COR-L47 (cell line): ENCODE measurements at regions not wholly inside any gene's neighbourhood (a gene's known extent, or its start where the extent isn't known, plus 50 kb on each side); places are given as distances from the start of the nearest gene placed in this dataset.

Source experiments
- DNase-seq: peaks from one replicate; lab custom pipeline; 2025; lab: John Stamatoyannopoulos, UW

DNA sequence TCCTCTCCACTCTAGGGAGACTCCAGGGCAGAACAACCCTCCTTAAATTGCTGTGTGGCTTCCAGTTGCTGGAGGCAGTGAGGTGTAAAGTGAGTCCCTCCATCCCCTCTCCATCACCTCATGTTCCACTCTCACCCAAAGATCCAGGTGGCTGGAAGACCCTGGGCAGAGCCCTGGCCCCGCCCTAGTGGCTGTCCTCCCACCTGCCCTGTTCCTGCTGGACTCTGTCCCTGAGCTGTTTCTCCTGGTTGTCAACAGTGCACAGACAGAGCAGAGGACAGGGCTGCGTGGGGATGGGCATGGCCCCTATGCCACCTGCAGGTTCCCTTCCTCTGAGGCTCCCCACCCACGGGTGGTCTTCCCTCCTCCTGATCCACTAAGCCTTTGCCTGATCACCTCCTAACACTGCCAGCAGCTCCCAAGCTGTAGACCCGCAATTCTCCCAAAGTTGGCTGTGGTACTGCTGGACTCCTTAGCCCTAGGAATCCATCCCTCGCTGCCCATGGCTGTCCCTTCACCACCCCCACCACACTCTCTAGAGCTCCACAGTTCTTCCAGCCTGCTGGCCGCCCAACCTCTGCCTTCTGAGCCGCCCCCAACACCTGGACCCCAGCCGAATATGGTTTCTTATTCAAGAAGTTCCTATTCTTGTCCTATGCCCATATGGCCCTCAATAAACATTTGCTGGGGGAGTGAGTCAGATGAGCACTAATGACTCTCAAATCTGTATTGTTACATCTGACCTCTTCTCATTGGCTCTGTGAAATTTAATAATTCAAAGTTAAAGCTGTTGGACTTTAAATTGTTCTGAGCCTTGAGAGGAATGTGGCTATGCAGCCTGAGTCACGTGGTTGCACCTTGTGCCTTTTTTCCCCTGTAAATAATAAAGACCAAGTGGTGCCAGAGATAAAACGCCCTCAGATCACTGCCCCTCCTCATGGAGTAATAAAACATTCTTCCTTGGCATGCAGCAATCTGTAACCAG is 260.0 kb upstream of the HS6ST1 start:
- DNase-seq: no peak

DNA sequence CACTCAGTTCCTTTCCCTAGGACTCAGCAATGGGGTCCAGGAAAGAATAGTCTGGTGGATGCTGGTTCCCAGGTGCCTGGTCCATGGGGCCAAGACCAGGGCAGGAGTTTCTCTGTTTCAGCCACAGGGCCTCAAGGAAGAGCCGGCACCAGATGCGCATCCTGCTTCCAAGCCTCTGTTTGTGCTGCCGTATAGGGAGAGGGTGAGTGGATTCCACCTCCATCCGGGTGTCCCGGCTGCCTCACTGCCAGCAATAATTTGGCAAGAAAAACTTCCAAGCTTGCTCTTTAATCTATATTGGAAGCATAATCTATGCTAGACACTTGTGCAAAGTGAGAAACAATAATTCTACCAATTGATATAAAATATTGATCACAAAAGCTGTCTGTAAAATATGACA is 261.2 kb upstream of the HS6ST1 start:
- DNase-seq: no peak

DNA sequence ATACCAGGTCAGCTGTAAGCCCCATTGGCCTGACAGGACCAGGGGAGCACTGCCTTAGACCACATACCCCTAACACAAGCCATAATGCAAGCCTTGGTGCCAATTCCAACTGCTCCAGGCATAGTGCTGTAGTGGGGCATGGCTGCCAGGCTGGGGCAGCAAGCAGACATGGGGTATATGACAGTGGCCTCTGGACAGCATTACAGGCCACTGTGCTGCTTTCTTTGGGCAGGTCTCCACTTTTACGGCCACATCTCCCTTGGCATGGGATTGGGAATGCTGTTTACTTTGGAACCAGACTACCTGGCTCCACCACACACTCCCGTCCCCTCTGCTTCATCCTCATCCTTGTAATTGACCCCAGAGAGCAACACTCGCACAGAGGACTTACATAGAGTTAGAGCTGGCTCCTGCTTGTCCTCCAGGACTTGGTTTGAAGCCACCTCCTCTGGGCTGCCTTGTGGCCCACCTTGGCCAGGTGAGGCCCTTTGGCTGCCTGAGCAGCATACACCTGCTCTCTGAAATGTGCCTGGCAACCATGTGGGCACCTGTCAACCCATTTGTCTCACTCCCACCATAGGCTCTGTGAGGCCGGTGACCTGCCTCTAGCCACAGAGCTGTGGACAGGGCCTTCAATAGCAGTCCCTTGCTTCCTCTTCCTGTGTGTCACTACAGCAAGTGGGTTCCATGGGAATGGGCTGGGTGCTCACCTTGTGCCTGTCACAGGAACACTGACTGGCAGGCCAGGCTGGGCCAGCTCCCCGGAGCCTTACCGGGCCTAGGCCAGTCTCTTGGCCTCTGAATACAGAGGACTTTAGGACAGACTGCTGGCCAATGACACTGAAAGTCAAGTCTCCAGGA is 262.6 kb upstream of the HS6ST1 start:
- no peak for DNase-seq

DNA sequence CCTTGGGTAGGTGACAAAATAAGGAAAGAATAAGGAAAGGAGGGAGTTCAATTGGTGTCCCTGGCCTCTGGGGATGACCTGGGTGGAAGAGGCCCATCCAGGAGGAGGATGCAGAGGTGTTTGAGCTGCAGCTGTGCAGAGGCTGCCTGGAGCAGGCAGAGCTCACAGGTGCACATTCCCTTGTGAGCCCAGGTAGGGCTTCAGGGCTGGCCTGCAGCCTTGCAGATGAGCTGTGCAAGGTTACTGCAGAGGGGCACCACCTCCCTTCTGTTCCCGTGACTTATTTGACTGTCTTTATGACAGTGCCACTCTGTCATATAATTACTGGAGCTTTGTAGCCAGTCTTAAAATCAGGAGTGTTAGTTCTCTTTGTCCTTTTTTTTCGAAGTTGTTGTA is 263.2 kb upstream of the HS6ST1 start:
- no peak for DNase-seq

DNA sequence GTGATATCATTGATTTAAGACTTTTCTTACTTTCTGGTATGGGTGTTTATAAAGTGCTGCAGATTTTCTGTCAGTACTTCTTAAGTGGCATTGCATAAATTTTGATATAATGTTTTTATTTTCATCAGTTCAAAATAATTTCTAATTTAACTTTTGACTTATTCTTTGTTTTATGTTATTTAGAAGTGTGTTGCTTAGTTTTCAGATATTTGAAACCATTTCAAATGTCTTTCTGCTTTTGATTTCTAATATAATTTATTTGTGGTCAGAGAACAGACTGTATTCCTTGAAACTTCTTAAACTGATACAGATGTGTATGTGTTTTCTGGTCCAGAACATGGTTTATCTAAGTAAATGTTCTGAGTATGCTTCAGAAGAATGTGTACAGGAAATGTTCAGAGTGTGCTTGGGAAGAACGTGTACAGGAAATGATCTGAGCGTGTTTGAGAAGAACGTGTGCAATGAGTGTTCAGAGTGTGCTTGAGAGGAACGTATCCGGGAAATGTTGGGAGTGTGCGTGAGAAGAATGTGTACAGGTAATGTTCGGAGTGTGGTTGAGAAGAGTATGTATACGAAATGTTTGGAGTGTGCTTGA is 265.7 kb upstream of the HS6ST1 start:
- DNase-seq: no peak

DNA sequence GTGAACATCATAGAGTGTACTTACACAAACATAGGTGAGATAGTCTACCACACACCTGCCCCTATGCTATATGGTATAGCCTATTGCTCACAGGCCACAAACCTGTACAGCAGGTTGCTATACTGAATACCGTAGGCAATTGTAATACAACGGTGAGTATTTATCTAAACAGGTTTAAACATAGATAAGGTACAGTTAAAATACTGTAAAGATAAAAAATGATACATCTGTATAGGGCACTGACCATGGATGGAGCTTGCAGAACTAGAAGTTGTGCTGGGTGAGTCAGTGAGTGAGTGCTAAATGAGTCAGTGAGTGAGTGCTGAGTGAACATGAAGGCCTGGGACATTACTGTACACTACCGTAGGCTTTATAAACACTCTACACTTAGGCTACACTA is 267.0 kb upstream of the HS6ST1 start:
- no peak for DNase-seq

DNA sequence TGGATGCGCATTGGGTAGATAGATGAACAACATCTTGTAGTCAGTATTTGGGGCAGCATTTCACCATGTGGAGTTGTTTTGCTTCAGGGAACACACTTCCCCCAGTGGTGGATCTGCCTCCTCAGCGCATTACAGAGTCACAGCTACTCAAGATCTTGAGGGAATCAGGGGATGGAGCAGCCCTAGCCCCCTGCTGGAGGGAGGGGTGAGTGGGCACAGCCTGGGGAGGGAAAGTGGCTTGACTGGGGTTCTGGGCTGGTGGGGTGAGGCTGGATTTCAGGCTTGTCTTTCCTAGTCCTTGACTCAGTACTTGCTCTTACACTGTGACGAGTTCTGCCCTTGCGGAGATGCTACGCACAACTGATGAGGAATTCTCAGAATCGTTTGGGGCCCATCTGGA is 271.0 kb upstream of the HS6ST1 start:
- DNase-seq: no peak

DNA sequence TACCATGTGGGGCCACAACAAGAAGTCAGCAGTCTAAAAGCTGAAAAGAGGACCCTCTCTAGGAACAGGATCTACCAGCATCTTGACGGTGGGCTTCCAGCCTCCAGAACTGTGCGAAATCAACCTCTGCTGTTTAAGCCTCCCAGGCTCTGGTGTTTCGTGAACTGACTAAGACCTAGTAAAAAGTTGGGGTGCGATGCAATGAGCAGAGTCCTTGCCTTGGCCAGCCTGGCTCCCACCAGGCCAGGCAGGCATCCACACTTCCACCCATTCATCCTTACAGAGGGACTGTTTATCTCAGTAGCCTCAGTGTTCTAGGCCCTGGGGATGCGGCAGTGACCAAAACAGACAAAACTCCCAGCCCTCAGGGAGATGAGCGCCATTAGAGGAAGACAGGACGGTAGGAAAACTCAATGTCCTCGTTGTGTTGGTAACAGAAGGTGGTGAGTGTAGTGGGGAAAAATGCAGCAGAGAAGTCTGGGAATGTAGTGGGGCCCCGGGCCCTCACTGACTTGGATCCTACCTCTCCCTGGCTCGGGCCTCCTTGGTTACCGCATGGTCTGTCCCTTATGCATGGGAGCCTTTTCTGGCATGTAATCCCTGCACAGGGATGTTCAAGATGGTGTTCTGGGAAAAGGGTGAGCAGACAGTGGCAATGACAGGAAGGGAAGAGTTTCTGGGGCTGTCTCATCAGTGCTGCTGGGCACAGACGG is 271.8 kb upstream of the HS6ST1 start:
- DNase-seq: no peak

DNA sequence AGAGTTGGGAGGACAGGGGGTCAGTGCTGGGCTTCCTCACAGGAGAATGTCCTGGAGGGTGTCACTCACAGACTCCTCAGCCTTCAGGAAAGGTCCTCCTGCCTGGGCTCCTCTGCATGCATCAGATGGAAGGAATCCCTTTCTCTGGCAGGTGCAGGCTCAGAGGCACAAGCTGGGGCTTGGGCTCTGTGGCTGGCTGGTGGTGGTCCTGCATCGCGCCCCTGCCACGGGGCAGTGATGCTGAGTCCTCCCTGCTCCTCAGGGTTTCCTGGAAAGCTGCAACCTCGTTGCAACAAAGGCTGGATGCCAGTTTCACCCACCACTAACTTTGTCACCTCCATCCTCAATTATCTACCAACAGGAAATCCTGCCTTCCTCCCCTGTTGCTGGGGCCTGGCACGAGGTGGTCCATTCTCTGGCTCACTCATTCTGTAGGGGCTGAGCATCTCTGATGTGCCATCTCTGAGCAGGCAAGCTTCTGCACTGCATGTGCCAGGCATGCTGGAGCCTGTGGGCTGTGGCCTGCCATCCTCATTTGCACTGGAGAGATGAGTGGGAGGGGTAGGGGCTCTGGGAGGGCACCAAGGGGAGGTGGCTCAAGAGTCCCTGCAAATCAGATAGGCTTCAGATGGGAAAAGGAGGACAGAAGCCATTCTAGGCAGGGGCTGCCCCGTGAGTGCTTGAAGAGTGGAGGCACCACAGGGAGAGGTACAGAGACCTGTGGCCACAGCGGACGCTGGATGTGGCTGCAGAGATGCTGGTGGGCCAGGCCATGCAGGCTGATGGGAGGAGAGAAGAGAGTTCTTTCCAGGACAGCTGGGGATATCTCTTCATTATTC is 272.6 kb upstream of the HS6ST1 start:
- DNase-seq: no peak

DNA sequence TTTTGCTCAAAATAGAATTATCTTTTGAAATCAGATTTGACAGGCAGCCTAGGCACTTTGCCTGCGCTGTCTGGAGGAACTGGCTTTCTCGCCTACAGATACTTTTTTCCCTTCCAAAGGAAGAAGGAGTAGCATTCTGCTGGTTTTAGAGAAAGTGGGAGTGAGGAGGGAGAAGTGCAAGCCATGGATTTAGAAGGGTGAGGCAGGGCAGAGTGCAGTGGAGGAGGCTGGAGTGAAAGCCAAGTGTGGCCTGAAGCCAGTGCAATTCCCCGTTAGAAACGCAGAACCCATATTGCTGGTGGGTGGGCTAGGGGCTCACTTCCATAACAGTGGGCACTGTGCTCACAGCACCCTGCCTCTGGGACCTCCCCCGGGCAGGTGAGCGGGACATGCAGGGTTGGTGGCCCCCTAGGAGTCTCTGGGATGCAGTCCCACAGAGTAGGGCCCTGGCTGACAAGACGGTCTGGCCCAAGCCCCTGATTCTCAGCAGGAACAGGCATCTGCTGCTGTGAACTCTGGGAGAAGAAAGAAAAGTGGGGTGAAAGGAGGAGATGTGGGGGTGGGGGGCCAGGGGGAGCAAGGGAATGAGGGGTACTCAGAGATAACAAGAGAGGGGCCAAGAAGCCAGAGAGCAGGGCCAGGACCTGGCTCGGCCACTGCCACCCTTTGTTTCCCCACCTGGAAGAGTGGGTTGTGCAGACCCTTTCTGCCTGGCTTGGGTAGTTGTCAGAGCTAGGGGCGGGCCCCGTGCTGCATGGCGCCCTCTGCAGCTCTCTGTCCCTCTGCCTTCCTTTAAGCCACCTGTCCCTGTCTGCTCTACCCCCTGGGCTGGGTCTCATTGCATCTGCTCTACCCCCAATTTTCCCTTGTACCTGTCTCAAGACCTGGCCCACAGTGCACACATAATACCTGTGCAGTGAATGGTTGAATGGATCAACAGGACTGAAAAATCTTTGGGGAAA is 273.5 kb upstream of the HS6ST1 start:
- DNase-seq: no peak

DNA sequence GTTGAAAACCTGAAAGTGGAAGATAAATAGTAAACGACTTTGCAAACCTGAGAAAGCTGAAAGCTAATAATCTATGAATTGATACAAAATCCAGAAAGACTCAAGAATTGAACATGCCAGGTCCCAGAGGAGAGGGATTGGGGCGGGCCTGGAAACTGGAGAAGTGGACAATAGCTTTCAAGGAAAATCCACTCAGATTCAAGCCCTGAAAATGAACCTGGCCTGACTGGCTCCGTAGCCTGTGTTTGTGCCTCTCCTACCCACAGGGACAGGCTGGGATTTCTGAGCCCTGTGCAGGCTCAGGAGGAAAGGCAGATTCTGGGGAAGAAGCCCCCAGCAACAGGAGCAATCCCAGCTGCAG is 274.8 kb upstream of the HS6ST1 start:
- DNase-seq: no peak

DNA sequence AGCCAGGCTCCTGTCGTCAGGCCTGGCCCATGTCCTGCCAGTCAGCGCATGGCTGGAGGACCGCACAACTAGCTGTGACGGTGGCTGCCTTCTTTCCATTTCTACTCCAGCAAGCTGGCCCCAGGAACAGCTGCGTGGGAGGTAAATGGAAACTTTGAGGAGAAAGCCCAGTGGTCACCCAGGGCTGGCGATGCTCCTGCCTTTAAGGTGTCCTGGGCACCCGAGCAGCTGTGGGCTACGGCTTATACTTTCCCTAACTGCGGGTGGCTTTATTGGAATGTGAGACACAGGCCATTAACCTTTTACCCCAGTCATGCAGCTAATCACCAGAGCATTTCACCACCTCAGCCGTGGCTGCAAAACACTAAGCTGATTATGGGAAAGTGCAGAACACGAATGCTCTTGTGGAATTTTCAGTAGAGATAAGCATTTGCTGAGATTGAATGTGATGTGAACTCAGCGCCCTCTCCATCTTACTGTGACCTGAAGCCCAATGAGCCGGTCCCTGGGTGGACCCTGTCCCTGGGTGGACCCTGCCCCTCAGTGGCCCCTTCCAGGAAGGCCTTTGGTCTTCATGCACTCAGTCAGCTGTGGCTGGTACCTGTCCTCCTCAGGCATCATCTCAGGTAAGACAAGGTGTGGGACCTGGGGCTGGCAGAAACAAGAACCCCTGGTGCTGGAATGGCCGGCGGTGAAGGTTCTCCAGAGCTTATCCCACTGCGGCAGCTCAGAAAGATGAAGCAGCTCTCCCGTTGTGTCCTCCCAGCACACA is 275.4 kb upstream of the HS6ST1 start:
- no peak for DNase-seq

DNA sequence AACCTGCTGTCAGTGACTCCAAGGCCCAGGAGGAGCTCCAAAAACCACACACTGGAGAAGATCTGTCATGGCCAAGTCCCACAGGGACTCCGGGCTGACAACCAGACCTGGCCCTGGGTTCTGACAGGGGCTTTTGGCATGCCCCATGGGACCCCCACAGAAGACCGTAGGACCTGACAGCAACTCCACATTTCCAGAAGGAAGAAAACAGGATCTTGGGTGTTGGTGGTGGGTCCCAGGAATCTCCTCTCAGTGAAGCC is 275.9 kb upstream of the HS6ST1 start:
- no peak for DNase-seq

DNA sequence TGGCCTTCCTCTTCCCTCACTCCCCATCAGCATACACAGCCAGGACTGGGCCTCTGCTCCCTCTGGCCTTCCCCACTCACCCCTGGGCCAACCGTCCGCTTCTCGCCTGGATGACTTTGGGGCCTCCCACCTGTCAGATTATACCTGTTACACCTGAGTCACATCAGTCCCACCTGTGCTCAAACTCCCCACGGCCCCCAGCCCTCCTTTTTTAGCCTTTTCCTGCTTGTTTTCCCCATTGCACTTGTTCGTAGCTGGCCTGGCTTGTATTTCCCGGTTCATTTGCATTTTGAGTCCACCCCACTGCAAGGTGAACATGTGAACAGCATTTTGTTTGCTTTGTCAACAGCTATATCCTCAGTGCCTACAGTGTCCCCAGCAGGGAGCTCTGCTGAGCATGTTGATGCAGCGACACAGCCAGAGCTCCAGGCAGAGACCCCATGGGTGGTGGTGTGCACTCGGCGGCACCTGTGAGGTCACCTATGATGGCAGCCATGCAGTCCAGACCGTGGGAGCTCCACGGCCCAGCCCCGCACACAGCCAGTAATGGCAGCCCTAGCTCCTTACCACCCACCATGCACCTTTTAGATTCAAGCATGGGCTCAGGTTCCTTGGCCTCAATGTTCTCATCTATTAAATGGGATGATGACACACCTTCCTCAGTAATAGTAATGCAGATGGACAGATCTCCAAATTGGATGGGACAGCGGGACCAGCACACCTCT is 276.4 kb upstream of the HS6ST1 start:
- peak; percentile 87 for DNase-seq

DNA sequence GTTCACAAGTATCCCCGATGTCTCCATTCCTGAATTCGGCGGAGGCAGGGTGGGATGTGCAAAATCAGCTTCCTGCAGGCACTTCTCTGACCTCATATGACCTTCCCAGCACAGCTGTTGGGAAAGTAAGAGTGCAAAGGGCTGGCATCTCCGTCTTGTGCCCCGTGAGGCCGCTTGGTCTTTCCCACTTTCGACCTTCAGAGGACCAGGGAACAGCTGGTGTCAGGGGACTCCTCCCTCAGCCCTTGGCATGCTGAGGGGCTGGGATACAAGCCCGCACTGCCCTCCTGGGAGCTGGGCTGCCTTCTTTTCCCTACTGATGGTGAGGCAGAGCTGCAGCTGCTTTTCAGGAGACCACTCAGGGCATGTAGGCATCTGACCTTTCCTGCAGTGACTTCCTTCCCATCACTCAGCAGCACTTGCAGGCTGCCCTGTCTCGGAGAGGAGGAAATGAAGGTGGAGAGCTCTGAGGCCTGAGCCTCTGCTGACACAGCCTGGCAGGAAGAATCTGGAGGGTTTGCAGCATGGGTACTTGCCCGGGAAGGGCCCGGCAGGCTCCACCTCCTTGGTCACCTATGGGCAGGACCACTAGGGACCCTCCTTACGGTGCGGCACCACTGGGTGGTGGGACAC is 277.2 kb upstream of the HS6ST1 start:
- DNase-seq: no peak

DNA sequence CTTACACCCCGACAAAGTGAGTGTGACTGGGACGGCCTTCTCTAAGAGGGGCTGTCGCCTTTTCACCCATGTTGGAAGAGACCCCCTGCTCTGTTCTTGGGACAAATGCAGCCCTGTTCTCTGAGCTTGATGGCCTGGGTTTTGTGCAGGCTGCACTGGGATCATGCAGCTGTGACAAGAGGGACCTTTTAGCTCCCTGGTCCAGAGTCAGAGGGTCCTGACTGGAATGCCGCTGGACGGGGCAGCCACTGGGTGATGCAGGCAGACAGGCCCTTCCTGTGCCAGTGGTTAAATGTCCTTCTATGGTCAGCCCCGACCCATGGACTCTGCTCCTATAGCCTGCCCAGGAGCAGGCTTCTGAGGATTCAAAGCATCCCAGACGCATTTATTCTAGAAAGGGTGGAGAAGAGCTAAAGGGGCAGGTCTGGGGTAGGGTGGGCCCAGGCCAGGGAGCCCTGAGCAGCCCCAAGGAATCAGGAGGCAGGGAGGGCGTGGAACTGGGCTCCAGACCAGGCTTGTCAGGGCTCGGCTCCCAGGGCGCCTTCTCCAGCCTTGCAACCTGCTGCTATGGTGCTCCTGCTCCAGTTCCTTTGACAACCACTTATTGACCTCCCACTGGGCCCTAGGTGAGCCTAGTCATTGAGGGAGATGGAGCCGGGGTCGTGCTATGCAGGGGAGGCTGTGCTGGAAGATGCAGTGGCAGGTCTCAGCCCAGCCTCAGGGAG is 277.9 kb upstream of the HS6ST1 start:
- DNase-seq: no peak

DNA sequence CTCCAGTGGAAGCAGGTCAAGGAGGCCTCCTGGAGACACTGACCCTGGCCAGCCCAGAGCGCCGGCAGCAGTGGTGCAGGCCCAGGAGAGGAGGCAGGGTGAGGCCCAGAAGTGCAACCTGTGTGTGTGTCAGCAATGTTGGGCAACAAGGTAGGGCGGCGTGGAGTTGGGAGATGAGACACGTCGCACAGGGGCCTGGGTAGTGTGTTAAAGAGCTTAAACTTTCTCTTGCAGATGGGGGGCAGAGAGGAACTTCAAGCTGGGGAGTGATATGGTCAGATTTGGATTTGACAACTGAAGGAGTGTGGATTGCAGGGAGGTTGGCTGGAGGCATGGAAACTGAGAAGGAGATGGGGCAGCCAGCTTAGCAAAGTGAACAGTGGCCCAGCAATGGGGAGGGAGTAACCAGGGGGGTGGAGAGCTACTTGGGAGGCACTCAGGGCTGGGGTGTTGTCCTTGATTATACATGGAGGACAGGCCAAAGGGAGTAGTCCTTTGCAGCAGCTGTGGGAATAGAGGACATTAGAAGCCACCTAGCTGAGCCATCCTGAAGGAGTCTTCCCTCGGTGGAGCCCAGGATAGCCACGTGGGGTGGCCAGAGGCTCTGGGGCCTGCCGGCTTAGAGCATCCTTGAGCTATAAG is 278.6 kb upstream of the HS6ST1 start:
- no peak for DNase-seq
